ENCODE measurements at regions not wholly inside any gene's neighbourhood (a gene's known extent, or its start where the extent isn't known, plus 50 kb on each side); places are given as distances from the start of the nearest gene placed in this dataset.

DNA sequence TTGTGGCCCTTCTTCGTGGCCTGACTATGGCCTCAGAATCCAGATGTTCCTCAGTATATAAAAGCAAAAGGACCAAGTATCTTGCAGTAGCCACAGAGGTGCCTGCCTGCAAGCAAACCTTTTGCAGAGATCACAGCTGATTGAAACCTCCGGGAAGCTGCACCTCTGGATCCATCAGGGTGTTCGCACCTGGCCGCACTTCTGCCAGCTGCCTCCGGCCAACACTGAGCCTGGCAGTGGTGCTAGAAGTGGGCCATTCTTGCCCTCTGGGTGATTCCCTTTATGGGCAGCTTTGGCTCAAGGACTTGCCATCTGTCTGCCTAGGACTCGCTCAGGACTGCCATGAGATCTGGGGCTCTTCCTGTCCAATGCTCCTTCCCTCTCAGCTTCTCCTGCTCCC lies 214.6 kb upstream of the ECI2 start:
- 95% methylated on average over 6 of the region's 6 CpGs for WGBS, 2 donors
- Histone ChIP-seq H3K4me3 (no peak overlapping the region), H3K27me3 (no peaks in the 10 kb centered on the region), H3K9me3 (no peaks in the 10 kb centered on the region), H3K27ac (peak overlapping the region in 3 of 4 donors; percentile 82 to 88 (median 87)), H3K36me3 (no peaks in the 10 kb centered on the region), H3K4me1 (peaks cover 0 to 56% (median 53%) of the 10 kb centered on the region in 4 donors)
- TF ChIP-seq POLR2AphosphoS5 (IDR thresholded peaks at IDR 0.05) (no peak), EP300 (IDR thresholded peaks at IDR 0.05) (no peak), POLR2A (IDR thresholded peaks at IDR 0.05) (no peak)
- TF ChIP-seq, protein P1, sequence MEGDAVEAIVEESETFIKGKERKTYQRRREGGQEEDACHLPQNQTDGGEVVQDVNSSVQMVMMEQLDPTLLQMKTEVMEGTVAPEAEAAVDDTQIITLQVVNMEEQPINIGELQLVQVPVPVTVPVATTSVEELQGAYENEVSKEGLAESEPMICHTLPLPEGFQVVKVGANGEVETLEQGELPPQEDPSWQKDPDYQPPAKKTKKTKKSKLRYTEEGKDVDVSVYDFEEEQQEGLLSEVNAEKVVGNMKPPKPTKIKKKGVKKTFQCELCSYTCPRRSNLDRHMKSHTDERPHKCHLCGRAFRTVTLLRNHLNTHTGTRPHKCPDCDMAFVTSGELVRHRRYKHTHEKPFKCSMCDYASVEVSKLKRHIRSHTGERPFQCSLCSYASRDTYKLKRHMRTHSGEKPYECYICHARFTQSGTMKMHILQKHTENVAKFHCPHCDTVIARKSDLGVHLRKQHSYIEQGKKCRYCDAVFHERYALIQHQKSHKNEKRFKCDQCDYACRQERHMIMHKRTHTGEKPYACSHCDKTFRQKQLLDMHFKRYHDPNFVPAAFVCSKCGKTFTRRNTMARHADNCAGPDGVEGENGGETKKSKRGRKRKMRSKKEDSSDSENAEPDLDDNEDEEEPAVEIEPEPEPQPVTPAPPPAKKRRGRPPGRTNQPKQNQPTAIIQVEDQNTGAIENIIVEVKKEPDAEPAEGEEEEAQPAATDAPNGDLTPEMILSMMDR (IDR thresholded peaks at IDR 0.05), result no peak
- DNase-seq, result no peak
- intact Hi-C loops (cut with DNase I), result loop anchor here (2.0 to 10.0 kb wide), 4 partner anchors 227 to 677 kb away; partner anchors contain the start of gene CDYL

DNA sequence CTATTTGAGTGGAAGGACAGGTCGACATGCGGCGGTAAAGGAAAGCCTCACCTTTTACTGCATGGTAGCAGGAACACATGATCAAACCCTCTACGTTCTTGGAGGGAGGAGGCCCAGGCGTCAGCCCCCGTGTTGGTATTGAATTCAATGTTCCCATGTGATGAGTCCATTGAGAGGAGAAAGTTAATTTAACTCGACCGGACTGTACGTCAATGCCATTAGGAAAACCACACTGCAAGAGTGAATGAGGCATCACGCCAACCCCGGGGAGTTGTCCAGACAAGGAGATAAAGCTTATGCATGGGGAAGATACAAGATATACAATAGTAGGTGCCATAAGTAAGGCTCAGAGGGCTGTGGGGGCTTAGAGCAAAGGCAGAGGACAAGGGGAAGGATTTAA lies 213.9 kb upstream of the ECI2 start:
- no peak overlapping the region for H3K4me3 ChIP-seq
- peaks cover 0 to 56% (median 53%) of the 10 kb centered on the region in 4 donors for H3K4me1 ChIP-seq
- intact Hi-C loops (cut with DNase I), result loop anchor here (5.0 kb wide), 1 partner anchor 678 kb away; no protein-coding TSS in a partner anchor
- H3K27ac ChIP-seq, result peak overlapping the region in 3 of 4 donors; percentile 82 to 88 (median 87)
- no peaks in the 10 kb centered on the region for H3K9me3 ChIP-seq
- TF ChIP-seq, protein P1 (IDR thresholded peaks at IDR 0.05), result no peak
- no peak for TF ChIP-seq EP300 (IDR thresholded peaks at IDR 0.05)
- no peak for TF ChIP-seq POLR2AphosphoS5 (IDR thresholded peaks at IDR 0.05)
- TF ChIP-seq POLR2A (IDR thresholded peaks at IDR 0.05), result no peak
- DNase-seq, result no peak
- 86 to 92% methylated on average over 11 of the region's 11 CpGs for WGBS, 2 donors
- no peaks in the 10 kb centered on the region for H3K36me3 ChIP-seq
- H3K27me3 ChIP-seq, result no peaks in the 10 kb centered on the region

DNA sequence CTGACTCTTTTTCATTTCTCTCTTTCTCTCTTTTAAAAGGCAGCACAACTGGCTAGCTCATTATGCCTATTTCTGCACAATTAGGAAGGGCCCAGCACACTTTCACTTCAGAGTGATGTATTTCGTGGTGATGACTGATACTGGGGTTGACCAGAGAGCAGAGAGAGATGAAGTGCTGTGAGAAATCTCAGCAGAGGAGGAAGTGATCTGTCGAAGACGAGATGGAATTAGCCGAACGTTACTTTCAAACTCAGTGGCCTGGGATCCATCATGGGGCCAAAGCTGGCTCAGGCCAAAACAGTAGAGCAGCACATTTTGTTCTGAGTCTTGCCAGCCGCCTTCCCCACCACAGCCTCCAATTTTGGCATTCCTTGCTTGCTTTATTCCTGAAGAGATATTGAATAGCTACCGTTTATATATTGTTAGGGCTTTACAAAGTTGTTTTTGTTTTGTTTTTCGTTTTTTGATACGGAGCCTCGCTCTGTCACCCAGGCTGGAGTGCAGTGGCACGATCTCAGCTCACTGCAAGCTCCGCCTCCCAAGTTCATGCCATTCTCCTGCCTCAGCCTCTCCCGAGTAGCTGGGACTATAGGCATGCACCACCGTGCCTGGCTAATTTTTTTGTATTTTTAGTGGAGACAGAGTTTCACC lies 213.2 kb upstream of the ECI2 start:
- Histone ChIP-seq H3K36me3 (no peaks in the 10 kb centered on the region), H3K27me3 (no peaks in the 10 kb centered on the region), H3K9me3 (no peaks in the 10 kb centered on the region), H3K4me3 (no peak overlapping the region), H3K4me1 (peaks cover 0 to 56% (median 53%) of the 10 kb centered on the region in 4 donors), H3K27ac (peak overlapping the region; percentile 19 to 88 (median 84))
- TF ChIP-seq EP300 (IDR thresholded peaks at IDR 0.05) (peak; percentile 51 to 99 (median 90)), POLR2A (IDR thresholded peaks at IDR 0.05) (no peak), POLR2AphosphoS5 (IDR thresholded peaks at IDR 0.05) (peak; percentile 80 to 98 (median 95))
- TF ChIP-seq, protein P1 (IDR thresholded peaks at IDR 0.05), result no peak
- whole genome bisulfite sequencing, 2 donors, result 75 to 88% methylated on average over 14 of the region's 14 CpGs
- intact Hi-C loops (cut with DNase I), result loop anchor here (5.0 kb wide), 1 partner anchor 679 kb away; no protein-coding TSS in a partner anchor
- peak; percentile 88 for DNase-seq

DNA sequence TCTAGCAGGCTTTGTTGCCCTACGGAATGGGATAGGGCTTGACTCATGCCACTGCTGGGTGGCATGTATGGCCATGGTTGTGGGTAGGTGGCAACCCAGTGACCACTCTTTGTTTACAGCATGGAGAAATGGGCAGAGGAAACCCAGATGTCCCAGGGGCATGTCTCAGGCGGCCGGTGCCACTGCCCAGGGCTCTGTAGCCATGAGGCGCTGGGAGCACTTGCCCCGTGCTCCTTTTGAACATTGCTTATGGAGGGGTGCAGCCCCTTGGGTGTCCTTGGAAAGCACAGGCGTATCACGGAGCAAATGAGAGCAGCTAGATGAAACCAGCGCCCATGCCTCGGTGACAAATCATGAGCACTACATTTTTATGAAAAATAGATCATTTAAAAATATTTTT lies 212.5 kb upstream of the ECI2 start:
- WGBS, 2 donors, result 93 to 95% methylated on average over 9 of the region's 9 CpGs
- Histone ChIP-seq H3K4me1 (peaks cover 0 to 55% (median 52%) of the 10 kb centered on the region in 4 donors), H3K9me3 (no peaks in the 10 kb centered on the region), H3K4me3 (no peak overlapping the region), H3K27me3 (no peaks in the 10 kb centered on the region), H3K36me3 (no peaks in the 10 kb centered on the region), H3K27ac (peak overlapping the region; percentile 19 to 88 (median 84))
- intact Hi-C loops (cut with DNase I), result loop anchor here (5.0 kb wide), 1 partner anchor 679 kb away; no protein-coding TSS in a partner anchor
- DNase-seq, result no peak
- TF ChIP-seq POLR2AphosphoS5 (IDR thresholded peaks at IDR 0.05) (no peak), POLR2A (IDR thresholded peaks at IDR 0.05) (no peak), EP300 (IDR thresholded peaks at IDR 0.05) (no peak)
- TF ChIP-seq, protein P1 (IDR thresholded peaks at IDR 0.05), result no peak

All from sigmoid colon (tissue), 6 donors.